ENCODE measurements at regions not wholly inside any gene's neighbourhood (a gene's known extent, or its start where the extent isn't known, plus 50 kb on each side); places are given as distances from the start of the nearest gene placed in this dataset.
"Not testable (repeated sequence)": the region's sequence is repeated elsewhere in the genome, so short reads cannot be mapped to it uniquely, and the experiment has no call there.

DNA sequence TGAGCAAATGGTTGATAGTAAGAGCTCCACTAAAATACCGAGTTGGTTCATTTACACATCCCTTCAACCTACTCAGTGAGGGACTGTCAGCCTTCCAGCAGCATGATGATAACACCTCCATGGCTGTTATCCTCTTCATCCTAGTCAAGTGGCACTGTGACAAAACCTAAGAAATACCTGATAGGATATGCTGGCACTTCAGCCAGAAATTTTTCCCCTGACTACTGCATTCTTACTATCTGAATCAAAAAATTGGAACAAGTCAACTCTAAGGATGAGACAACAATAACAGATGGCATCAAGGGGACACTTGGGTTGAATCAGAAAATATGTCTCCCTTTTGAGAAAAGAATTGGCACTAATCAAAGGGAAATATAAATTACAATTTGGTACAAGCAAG is 193.9 kb downstream of the KCTD12 start:
- ATAC-seq (no peak), DNase-seq (ENCODE audit: missing footprints) (no peak)
- intact Hi-C loops (cut with DNase I), result no loop called here

DNA sequence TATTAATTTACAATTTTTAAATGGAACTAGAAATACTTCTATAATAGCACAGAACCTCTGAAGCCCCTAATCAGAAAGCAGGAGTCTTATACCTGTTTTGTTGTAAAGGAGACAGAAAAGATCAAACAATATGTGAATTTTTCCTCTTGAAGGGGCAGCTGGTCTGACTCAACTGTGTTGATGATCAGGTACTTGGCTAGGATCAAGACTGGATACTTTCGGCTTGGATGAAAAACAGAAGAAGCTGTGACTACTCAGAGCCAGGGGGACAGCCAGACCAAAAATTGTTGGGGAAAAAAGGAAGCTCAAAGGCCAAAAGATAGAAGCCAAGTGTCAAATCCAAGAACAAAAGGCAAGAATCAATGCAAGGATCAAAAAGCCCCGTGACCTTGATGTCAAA is 195.6 kb downstream of the KCTD12 start:
- DNase-seq (ENCODE audit: missing footprints), result no peak
- ATAC-seq, result peak; percentile 37

DNA sequence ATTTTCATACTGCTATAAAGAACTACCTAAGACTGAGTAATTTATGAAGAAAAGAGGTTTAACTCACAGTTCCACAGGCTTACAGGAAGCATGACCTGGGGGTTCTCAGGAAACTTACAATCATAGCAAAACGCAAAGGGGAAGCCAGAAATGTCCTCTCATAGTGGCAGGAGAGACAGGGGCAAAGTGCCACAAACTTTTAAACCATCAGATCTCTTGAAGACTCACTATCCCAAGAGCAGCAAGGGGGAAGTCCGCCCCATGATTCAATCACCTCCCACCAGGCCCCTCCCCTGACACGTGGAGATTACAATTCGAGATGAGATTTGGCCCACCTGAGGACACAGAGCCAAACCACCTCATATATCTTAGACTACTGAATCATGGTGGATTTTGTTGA is 198.7 kb downstream of the KCTD12 start:
- intact Hi-C loops (cut with DNase I), result no loop called here
- DNase-seq (ENCODE audit: missing footprints) (no peak), ATAC-seq (no peak)

More for the DNA sequence above, 195.6 kb downstream of the KCTD12 start:
- intact Hi-C loops (cut with DNase I), result no loop called here

GRCh38 chr13:76685938-76686337 is 200.3 kb downstream of the KCTD12 start:
- no peak for DNase-seq (ENCODE audit: missing footprints)
- no peak for ATAC-seq
- intact Hi-C loops (cut with DNase I), result no loop called here

DNA sequence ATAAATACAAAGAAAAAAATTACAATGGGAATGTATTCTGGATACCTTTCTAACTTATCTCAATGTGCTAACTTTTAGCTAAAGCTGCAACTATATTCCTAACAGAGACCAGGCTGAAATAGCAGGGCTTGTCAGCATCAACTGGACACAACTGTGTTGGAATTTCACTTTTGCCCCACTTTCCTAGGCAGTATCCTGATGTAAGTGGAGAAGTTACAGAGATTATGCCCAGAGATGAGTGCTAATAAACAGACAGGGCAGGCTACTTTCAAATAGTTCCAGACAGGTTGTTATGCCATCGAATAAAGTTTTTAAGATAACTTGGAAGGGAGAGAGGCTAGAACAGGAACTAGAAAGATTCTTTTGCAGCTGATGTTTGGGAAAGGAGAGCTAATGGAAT is 201.9 kb downstream of the KCTD12 start:
- ATAC-seq (no peak), DNase-seq (ENCODE audit: missing footprints) (no peak)
- intact Hi-C loops (cut with DNase I), result no loop called here

DNA sequence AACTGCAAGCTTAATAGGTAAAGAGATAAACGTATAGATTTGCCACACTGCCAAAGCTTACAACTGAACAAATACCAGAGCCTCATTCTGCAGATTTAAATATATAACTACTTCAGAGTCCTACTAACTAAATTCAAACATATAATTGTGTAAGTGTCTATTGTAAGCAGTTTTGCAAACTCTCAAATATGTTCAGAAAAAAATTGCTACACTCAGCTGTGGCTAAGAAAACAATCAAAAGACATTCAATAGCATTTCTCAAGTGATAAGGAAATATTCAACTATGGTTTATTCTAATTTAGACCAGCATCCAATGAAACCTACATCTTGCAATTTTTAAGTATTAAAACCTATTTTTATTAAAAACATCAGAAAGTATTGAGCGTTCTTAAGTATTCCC is 202.4 kb downstream of the KCTD12 start:
- intact Hi-C loops (cut with DNase I), result no loop called here
- no peak for DNase-seq (ENCODE audit: missing footprints)
- no peak for ATAC-seq

- intact Hi-C loops (cut with DNase I), result no loop called here
- peak; percentile 67 for ATAC-seq
- no peak for DNase-seq (ENCODE audit: missing footprints)
These were observed 203.0 kb downstream of the KCTD12 start for GRCh38 chr13:76683168-76683567.

GRCh38 chr13:76680112-76680511 is 206.1 kb downstream of the KCTD12 start:
- intact Hi-C loops (cut with DNase I), result no loop called here
- ATAC-seq, result no peak
- no peak for DNase-seq (ENCODE audit: missing footprints)

- DNase-seq (ENCODE audit: missing footprints) (peak; percentile 75), ATAC-seq (peak; percentile 96)
- intact Hi-C loops (cut with DNase I), result no loop called here
These were observed 209.2 kb downstream of the KCTD12 start for GRCh38 chr13:76677043-76677442.

DNA sequence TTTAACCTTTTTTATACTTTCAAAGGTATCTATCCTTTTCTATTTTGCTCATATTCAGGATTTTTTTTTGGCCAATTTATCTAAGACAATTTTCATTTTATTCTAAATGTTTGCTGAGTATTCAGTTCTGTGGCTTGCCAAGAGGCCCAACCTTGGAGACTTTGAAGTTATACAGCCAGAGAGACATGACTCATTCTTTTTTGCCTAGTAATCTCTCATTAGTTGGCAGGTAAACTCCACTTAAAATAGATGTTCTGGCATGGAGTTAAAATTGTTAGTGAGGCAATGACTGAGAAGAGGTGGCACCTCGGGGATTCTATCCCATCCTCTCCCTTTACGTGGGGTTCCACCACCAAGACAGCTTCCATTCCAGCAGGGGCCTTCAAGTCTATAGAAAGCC is 213.8 kb downstream of the KCTD12 start:
- intact Hi-C loops (cut with DNase I), result loop anchor here (2.0 kb wide), 1 partner anchor 230 kb away; no protein-coding TSS in a partner anchor
- ATAC-seq (no peak), DNase-seq (ENCODE audit: missing footprints) (no peak)

- intact Hi-C loops (cut with DNase I), result loop anchor here (5.0 kb wide), 3 partner anchors 139 to 219 kb away; partner anchors contain the start of gene KCTD12
- DNase-seq (ENCODE audit: missing footprints) (no peak), ATAC-seq (no peak)
These were observed 217.5 kb downstream of the KCTD12 start for GRCh38 chr13:76668716-76669115.

DNA sequence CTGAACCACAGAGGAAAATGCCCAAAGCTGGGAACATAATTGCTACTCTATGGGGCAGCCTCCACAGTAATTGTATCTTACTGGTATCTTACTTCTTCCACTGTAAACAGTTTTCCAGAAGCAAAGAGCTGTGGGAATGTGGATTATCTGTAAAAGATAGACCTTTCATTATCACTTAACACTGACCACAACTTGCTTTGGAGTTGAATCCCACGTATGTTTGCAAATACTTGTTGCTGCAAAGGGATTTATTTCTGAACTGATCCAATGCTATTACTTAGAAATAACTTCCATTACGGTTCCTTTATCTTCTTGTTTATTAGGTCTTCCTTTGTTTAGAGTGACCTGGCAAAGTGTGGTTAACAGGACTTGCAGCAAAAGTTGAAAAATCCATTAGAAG is 218.1 kb downstream of the KCTD12 start:
- intact Hi-C loops (cut with DNase I), result loop anchor here (5.0 kb wide), 3 partner anchors 139 to 219 kb away; partner anchors contain the start of gene KCTD12
- DNase-seq (ENCODE audit: missing footprints), result no peak
- no peak for ATAC-seq

DNA sequence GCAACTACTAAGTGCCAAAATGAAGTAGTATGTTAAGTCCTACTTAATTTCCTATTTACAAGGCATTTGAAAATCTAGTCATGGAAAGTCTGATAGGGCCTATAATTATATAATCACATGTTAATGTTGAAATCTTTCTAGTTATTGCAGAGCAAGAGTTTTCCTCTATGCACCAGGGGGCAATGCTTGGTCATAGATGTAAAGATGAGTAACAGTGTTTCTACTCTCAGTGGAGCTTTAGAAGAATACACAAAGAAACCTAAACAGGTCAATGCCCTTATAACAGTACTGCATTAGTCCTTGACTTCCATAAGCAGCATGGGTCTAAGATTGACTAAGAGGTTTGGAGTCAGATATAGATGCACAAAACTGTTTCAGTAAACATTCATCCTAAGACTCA is 218.7 kb downstream of the KCTD12 start:
- ATAC-seq (peak; percentile 51), DNase-seq (ENCODE audit: missing footprints) (no peak)
- intact Hi-C loops (cut with DNase I), result loop anchor here (5.0 kb wide), 3 partner anchors 140 to 220 kb away; partner anchors contain the start of gene KCTD12

DNA sequence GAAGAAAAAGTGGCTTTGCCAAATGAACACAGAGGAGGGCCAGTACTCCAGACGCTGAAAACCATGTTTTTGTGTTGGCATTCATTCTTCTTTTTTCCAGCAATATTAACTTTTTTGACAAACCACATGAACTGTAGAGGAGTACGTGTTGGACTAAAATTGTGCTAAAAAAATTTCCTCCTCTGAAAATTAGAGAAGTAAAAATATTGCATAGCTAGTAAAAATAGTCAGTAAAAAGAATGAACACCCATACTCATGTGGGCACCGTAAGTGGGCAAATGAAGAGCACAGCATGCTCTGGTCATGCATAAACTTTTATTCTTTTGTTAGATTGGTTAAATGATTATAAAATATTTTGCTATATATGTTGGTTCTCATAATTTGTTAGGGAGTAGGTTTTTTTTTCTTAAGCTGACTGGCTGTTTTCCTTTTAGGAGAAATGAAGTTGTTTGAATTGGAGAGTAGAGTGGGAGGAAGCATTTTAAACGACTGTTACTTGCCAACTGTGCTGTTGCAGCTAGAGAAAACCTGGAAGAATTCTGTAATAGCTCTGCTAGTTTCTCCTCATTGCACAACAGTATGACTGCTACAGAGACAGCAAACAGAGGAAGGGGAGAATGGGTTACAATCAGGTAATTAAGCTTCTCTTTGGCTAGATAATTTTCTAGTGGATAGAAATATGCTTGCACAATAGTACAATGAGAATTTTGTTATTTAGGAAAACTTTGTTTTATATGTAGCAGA is 222.4 kb downstream of the KCTD12 start:
- peak; percentile 89 for ATAC-seq
- intact Hi-C loops (cut with DNase I), result no loop called here

GRCh38 chr13:76659074-76659473 is 227.1 kb downstream of the KCTD12 start:
- DNase-seq (ENCODE audit: missing footprints); intact Hi-C loops (cut with DNase I); ATAC-seq: not testable (repeated sequence)

More for the DNA sequence above, 222.4 kb downstream of the KCTD12 start:
- no peak for DNase-seq (ENCODE audit: missing footprints)

DNA sequence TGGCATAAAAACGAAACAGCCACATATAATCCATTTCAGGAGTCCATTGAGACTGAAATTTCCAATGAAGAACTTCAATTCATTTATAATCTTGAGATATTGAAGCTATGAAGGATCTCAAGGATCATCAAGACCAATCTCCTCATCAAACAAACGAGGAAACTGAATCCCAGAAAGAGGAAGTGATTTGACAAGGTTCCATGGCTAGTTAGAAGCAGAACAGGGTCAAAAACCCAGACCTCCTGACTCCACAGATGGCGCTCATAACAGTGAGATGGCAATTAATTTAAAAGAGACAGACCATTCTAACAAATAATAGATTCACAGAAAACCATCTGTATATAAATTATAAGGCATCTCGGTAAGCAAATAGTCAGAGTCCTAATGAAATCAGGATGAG is 229.7 kb downstream of the KCTD12 start:
- intact Hi-C loops (cut with DNase I), result no loop called here
- DNase-seq (ENCODE audit: missing footprints) (no peak), ATAC-seq (no peak)

DNA sequence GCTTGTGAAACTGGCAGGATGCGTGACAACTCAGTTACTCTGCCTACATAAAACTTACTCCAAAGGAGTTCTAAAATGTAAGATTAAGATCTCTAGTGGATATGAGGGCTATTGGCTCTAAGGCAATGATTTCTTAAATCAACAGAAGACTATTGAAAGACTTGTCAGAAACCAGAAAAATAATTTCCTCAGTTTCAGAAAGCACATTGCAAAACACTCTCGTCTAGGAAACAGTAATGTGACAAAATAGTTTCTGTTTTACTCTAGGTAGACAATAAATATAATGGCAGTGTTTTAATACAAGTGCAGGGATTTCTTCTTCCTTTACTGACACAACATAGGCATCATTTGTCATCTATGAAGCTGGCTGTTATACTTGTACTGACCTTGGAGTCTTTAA is 230.1 kb downstream of the KCTD12 start:
- DNase-seq (ENCODE audit: missing footprints) (no peak), ATAC-seq (no peak)
- intact Hi-C loops (cut with DNase I), result no loop called here

- intact Hi-C loops (cut with DNase I), result no loop called here
- DNase-seq (ENCODE audit: missing footprints) (no peak), ATAC-seq (no peak)
These were observed 231.9 kb downstream of the KCTD12 start for GRCh38 chr13:76654263-76654662.

- intact Hi-C loops (cut with DNase I), result no loop called here
- ATAC-seq, result no peak
- no peak for DNase-seq (ENCODE audit: missing footprints)
These were observed 234.9 kb downstream of the KCTD12 start for GRCh38 chr13:76651286-76651685.

DNA sequence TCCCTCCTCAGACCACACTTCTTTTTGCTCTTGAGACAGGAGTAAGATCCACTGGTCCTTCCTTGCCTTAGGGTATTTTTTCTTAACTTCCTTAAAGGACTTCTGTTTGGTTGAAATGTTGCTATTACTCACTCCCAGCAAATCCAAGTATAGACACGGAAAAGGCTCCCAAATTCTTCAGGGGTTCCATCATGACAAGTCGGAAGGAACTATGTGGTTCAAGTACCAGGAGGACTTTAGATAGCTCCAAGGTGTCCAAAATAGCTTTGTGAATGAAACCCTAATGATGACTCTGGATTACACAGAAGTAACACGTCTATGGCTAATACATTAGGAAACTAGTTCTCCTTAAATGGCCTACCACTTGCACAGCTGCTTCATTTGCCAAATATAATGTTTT is 238.7 kb downstream of the KCTD12 start:
- DNase-seq (ENCODE audit: missing footprints), result no peak
- intact Hi-C loops (cut with DNase I), result no loop called here
- no peak for ATAC-seq

DNA sequence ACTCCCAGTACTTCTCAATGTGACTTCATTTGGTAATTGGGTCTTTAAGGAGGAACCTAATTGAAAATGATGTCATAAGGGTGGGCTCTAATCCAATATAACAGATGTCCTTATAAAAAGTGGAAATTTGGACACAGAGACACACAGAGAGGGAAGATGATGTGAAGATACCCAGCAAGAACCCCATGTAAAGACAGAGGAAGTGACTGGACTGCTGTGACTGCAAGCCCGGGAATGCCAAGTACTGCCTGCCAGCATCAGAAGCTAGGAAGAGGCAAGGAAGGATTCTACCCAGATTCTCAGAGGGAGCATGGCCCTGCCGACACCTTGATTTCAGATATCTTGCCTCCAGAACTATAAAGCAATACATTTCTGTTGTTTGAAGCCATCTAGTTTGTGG is 239.3 kb downstream of the KCTD12 start:
- ATAC-seq (no peak), DNase-seq (ENCODE audit: missing footprints) (no peak)
- intact Hi-C loops (cut with DNase I), result no loop called here

Data from Right ventricle myocardium inferior (tissue), 1 donor.